ENCODE measurements at regions not wholly inside any gene's neighbourhood (a gene's known extent, or its start where the extent isn't known, plus 50 kb on each side); places are given as distances from the start of the nearest gene placed in this dataset.

DNA sequence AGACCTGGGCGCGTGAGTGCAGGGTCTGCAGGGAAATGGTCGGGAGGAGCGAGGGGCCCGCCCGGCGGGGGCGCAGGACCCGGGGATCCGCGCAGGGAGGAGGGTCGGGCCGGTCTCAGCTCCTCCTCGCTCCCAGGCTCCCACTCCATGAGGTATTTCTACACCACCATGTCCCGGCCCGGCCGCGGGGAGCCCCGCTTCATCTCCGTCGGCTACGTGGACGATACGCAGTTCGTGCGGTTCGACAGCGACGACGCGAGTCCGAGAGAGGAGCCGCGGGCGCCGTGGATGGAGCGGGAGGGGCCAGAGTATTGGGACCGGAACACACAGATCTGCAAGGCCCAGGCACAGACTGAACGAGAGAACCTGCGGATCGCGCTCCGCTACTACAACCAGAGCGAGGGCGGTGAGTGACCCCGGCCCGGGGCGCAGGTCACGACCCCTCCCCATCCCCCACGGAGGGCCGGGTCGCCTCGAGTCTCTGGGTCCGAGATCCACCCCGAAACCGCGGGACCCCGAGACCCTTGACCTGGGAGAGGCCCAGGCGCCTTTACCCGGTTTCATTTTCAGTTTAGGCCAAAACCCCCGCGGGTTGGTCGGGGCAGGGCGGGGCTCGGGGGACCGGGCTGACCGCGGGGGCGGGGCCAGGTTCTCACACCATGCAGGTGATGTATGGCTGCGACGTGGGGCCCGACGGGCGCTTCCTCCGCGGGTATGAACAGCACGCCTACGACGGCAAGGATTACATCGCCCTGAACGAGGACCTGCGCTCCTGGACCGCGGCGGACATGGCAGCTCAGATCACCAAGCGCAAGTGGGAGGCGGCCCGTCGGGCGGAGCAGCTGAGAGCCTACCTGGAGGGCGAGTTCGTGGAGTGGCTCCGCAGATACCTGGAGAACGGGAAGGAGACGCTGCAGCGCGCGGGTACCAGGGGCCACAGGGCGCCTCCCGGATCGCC is 54.2 kb upstream of the HLA-A start:
- Histone ChIP-seq H3K9me2 (ENCODE audit: insufficient read depth) (no peaks in the 10 kb centered on the region), H3K9ac (ENCODE audit: low read length) (peak overlapping the region; percentile 80), H3K36me3 (ENCODE audit: control insufficient read depth in 1 of 2, insufficient read depth in 2 of 2, low read length in 2 of 2) (no peaks in the 10 kb centered on the region), H3K9me3 (ENCODE audit: control insufficient read depth in 1 of 2, insufficient read depth in 1 of 2, low read depth in 1 of 2, low read length in 2 of 2) (no peaks in the 10 kb centered on the region), H4K20me1 (ENCODE audit: insufficient read depth) (no peaks in the 10 kb centered on the region), H3K27ac (ENCODE audit: low read depth, low read length) (peak overlapping the region; percentile 80), H3K4me2 (ENCODE audit: low read length) (peak overlapping the region; percentile 88), H2AFZ (ENCODE audit: low read depth, low read length, poor library complexity, severe bottlenecking) (peak overlapping the region; percentile 35), H3K79me2 (ENCODE audit: insufficient read depth, low read length) (no peaks in the 10 kb centered on the region), H3K4me1 (ENCODE audit: control insufficient read depth in 1 of 2, insufficient read depth in 2 of 2, low read length in 2 of 2) (peaks cover 6 to 16% of the 10 kb centered on the region in 2 experiments), H3K27me3 (ENCODE audit: insufficient read depth, low read length) (no peaks in the 10 kb centered on the region), H3K4me3 (replicated peaks in 1 of 2; ENCODE audit: low read depth in 1 of 2, low read length in 2 of 2) (peak overlapping the region; percentile 61 to 76)
- DNase-seq (ENCODE audit: low read depth, low spot score), result peak; percentile 18
- peak; percentile 82 for ATAC-seq
- ChIA-PET CTCF (no interaction called here), RAD21 (ENCODE audit: low non-redundant PET in 1 of 2, low total read pairs in 2 of 2, uncharacterized antibody in 2 of 2, unreplicated experiment in 2 of 2) (no interaction called here), POLR2A (no interaction called here)
- intact Hi-C loops (cut with micrococcal nuclease), result no loop called here
- TF ChIP-seq ZFX (IDR thresholded peaks at IDR 0.05) (peak; percentile 60), POLR2AphosphoS5 (IDR thresholded peaks at IDR 0.05; ENCODE audit: low read depth, low read length) (peak; percentile 51; the same call in 1 of the 2 replicates), FOSL1 (IDR thresholded peaks at IDR 0.05; ENCODE audit: low read depth) (no peak), ZNF274 (IDR thresholded peaks at IDR 0.05; ENCODE audit: low read depth, low read length) (no peak), POLR2A (IDR thresholded peaks at IDR 0.05; ENCODE audit: borderline replicate concordance, extremely low read depth, insufficient read depth, insufficient read length) (peak; percentile 16), EGR1 (IDR thresholded peaks at IDR 0.05; ENCODE audit: low read depth) (peak; percentile 36; the same call in 1 of the 2 replicates), MAX (IDR thresholded peaks at IDR 0.05) (peak; percentile 23; the same call in 1 of the 2 replicates), CEBPB (IDR thresholded peaks at IDR 0.05; ENCODE audit: low read depth) (no peak), JUND (IDR thresholded peaks at IDR 0.05) (no peak)
- no TSS peak for BruUV-seq (replicated peaks)
